Panc1 (cell line): ENCODE measurements at regions not wholly inside any gene's neighbourhood (a gene's known extent, or its start where the extent isn't known, plus 50 kb on each side); places are given as distances from the start of the nearest gene placed in this dataset.

Source experiments
- POLR2AphosphoS5 ChIP-seq: IDR thresholded peaks from 2 replicates; pipeline ENCODE4 v1.6.1; 2012; ENCODE audit warnings: mild to moderate bottlenecking, low read depth, low read length, moderate library complexity
- TF ChIP-seq, protein P1 (sequence below): fragments of 450-650 bp; IDR thresholded peaks from 2 replicates; pipeline ENCODE4 v1.5.1; 2017; ENCODE audit warnings: mild to moderate bottlenecking
- TF ChIP-seq, protein P2 (sequence below), 2 experiments: IDR thresholded peaks; 2 replicates each; pipeline ENCODE4 v1.6.1; 2011 to 2012; ENCODE audit warnings: low read depth in 2 of 2, control low read depth in 1 of 2, low read length in 1 of 2, mild to moderate bottlenecking in 1 of 2, moderate library complexity in 1 of 2; ENCODE audit not compliant: insufficient read depth in 1 of 2

DNA sequence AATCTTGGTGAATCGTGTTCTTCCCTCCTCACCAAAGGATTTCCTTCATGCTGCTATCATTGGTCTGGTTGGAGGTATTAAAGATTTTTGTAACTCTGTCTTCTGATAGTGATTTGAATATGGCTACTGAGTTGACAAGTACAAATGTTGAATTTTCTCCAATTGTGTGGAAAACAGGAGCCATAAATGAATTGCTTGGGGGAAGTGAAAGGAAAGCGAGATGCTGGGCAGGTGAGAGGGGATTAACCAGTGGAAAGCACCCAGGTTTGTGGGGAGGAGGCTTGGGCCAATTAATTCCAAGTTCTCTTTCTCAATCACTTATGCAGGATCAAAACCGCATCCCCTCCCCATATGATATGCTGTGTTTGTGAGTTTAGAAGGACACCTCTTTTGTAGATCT is 372.5 kb downstream of the IL20RB start:
- TF ChIP-seq, protein P1, sequence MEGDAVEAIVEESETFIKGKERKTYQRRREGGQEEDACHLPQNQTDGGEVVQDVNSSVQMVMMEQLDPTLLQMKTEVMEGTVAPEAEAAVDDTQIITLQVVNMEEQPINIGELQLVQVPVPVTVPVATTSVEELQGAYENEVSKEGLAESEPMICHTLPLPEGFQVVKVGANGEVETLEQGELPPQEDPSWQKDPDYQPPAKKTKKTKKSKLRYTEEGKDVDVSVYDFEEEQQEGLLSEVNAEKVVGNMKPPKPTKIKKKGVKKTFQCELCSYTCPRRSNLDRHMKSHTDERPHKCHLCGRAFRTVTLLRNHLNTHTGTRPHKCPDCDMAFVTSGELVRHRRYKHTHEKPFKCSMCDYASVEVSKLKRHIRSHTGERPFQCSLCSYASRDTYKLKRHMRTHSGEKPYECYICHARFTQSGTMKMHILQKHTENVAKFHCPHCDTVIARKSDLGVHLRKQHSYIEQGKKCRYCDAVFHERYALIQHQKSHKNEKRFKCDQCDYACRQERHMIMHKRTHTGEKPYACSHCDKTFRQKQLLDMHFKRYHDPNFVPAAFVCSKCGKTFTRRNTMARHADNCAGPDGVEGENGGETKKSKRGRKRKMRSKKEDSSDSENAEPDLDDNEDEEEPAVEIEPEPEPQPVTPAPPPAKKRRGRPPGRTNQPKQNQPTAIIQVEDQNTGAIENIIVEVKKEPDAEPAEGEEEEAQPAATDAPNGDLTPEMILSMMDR: no peak
- TF ChIP-seq, protein P2, sequence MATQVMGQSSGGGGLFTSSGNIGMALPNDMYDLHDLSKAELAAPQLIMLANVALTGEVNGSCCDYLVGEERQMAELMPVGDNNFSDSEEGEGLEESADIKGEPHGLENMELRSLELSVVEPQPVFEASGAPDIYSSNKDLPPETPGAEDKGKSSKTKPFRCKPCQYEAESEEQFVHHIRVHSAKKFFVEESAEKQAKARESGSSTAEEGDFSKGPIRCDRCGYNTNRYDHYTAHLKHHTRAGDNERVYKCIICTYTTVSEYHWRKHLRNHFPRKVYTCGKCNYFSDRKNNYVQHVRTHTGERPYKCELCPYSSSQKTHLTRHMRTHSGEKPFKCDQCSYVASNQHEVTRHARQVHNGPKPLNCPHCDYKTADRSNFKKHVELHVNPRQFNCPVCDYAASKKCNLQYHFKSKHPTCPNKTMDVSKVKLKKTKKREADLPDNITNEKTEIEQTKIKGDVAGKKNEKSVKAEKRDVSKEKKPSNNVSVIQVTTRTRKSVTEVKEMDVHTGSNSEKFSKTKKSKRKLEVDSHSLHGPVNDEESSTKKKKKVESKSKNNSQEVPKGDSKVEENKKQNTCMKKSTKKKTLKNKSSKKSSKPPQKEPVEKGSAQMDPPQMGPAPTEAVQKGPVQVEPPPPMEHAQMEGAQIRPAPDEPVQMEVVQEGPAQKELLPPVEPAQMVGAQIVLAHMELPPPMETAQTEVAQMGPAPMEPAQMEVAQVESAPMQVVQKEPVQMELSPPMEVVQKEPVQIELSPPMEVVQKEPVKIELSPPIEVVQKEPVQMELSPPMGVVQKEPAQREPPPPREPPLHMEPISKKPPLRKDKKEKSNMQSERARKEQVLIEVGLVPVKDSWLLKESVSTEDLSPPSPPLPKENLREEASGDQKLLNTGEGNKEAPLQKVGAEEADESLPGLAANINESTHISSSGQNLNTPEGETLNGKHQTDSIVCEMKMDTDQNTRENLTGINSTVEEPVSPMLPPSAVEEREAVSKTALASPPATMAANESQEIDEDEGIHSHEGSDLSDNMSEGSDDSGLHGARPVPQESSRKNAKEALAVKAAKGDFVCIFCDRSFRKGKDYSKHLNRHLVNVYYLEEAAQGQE (IDR thresholded peaks at IDR 0.05; ENCODE audit: insufficient read depth in 1 of 2, low read depth in 2 of 2, low read length in 1 of 2): no peak
- TF ChIP-seq POLR2AphosphoS5: no peak
